ENCODE measurements at regions not wholly inside any gene's neighbourhood (a gene's known extent, or its start where the extent isn't known, plus 50 kb on each side); places are given as distances from the start of the nearest gene placed in this dataset.
"Not testable (repeated sequence)": the region's sequence is repeated elsewhere in the genome, so short reads cannot be mapped to it uniquely, and the experiment has no call there.

DNA sequence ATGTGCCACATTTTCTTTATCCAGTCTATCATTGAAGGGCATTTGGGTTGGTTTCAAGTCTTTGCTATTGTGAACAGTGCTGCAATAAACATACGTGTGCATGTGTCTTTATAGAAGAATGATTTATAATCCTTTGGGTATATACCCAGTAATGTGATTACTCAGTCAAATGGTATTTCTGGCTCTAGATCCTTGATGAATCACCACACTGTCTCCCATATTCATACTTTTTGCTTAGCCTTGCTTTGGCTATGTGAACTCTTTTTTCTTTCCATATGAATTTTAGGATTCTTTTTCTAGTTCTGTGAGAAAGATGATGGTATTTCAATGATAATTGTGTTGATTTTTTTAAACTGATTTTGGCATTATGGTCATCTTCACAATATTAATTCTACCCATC lies 530.1 kb downstream of the SLC6A15 start:
- TF ChIP-seq, protein P1, sequence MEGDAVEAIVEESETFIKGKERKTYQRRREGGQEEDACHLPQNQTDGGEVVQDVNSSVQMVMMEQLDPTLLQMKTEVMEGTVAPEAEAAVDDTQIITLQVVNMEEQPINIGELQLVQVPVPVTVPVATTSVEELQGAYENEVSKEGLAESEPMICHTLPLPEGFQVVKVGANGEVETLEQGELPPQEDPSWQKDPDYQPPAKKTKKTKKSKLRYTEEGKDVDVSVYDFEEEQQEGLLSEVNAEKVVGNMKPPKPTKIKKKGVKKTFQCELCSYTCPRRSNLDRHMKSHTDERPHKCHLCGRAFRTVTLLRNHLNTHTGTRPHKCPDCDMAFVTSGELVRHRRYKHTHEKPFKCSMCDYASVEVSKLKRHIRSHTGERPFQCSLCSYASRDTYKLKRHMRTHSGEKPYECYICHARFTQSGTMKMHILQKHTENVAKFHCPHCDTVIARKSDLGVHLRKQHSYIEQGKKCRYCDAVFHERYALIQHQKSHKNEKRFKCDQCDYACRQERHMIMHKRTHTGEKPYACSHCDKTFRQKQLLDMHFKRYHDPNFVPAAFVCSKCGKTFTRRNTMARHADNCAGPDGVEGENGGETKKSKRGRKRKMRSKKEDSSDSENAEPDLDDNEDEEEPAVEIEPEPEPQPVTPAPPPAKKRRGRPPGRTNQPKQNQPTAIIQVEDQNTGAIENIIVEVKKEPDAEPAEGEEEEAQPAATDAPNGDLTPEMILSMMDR (IDR thresholded peaks at IDR 0.05): not testable (repeated sequence)
- not testable (repeated sequence) for TF ChIP-seq POLR2A (IDR thresholded peaks at IDR 0.05)
